Nephron progenitor cell (in vitro differentiated cells): ENCODE measurements at regions not wholly inside any gene's neighbourhood (a gene's known extent, or its start where the extent isn't known, plus 50 kb on each side); places are given as distances from the start of the nearest gene placed in this dataset.

Experiments used
- DNase-seq: peaks from one replicate; pipeline ENCODE4 v3.0.0; 2021
- H3K27ac Mint-ChIP-seq: 2 replicates; pipeline ENCODE4 v1.8.0; 2021; ENCODE audit warnings: mild to moderate bottlenecking, moderate library complexity, mixed read lengths
- H3K27me3 Mint-ChIP-seq: 2 replicates; pipeline ENCODE4 v1.8.0; 2021; ENCODE audit warnings: mild to moderate bottlenecking, low read depth, mixed read lengths; ENCODE audit not compliant: poor library complexity
- H3K36me3 Mint-ChIP-seq: 2 replicates; pipeline ENCODE4 v1.8.0; 2021; ENCODE audit warnings: low read depth, mixed read lengths
- H3K4me1 Mint-ChIP-seq: 2 replicates; pipeline ENCODE4 v1.8.0; 2021; ENCODE audit warnings: mixed read lengths
- H3K4me3 Mint-ChIP-seq: 2 replicates; pipeline ENCODE4 v1.8.0; 2021; ENCODE audit warnings: mild to moderate bottlenecking, moderate library complexity, mixed read lengths
- H3K9me3 Mint-ChIP-seq: 2 replicates; pipeline ENCODE4 v1.8.0; 2021; ENCODE audit warnings: mild to moderate bottlenecking, moderate library complexity, mixed read lengths
- TF ChIP-seq, protein P1 (sequence below): fragments of 200-600 bp; sonication (generic); IDR thresholded peaks from 2 replicates; pipeline ENCODE4 v1.5.0; 2021; ENCODE audit warnings: antibody characterized with exemption

DNA sequence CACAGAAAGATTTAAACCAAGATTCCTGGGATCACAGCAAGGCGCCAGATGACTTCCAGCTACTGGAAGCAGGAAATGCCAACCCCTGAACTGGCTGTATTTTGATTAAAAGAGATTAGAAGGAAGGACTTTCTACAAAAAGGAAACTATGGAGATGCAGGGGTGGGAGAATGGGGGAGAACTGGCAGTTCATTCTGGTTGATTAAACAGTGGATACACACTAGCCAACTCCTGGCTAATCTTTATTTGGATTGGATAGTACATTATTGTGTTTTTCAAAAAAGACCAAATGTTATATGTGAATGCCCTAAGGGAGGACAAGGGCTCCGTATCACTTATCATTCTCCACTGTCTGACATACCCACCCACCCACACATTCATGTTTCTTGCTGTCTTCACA, 93.2 kb downstream of the CDO1 start:
- DNase-seq: no peak
- TF ChIP-seq, protein P1, sequence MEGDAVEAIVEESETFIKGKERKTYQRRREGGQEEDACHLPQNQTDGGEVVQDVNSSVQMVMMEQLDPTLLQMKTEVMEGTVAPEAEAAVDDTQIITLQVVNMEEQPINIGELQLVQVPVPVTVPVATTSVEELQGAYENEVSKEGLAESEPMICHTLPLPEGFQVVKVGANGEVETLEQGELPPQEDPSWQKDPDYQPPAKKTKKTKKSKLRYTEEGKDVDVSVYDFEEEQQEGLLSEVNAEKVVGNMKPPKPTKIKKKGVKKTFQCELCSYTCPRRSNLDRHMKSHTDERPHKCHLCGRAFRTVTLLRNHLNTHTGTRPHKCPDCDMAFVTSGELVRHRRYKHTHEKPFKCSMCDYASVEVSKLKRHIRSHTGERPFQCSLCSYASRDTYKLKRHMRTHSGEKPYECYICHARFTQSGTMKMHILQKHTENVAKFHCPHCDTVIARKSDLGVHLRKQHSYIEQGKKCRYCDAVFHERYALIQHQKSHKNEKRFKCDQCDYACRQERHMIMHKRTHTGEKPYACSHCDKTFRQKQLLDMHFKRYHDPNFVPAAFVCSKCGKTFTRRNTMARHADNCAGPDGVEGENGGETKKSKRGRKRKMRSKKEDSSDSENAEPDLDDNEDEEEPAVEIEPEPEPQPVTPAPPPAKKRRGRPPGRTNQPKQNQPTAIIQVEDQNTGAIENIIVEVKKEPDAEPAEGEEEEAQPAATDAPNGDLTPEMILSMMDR: no peak
- Mint-ChIP-seq H3K36me3 (no peaks in the 10 kb centered on the region), H3K9me3 (peaks cover 4% of the 10 kb centered on the region), H3K4me3 (no peak overlapping the region), H3K27me3 (peaks cover 5% of the 10 kb centered on the region), H3K27ac (no peak overlapping the region), H3K4me1 (no peaks in the 10 kb centered on the region)

DNA sequence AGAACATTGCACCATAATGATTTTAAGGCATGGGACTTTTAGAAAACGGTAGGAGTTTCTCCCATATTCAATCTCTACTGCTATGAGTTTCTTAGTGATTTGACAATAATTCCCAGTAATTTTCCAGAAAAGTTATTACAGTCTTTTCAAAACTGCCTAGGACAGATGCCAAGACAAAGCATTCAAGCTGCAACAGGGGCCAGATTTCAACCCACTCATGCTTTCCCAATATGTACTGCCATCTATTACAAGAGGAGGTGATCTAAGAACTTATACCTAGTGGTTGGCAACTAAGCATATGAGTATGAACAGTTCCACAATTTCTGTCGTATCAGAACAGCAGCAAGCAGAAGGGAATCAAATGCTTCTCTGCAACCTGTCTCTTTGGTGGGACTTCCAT, 95.1 kb upstream of the TMED7 start:
- Mint-ChIP-seq H3K36me3 (no peaks in the 10 kb centered on the region), H3K27me3 (peaks cover 5% of the 10 kb centered on the region), H3K4me3 (no peak overlapping the region), H3K27ac (no peak overlapping the region), H3K4me1 (no peaks in the 10 kb centered on the region), H3K9me3 (peaks cover 4% of the 10 kb centered on the region)
- TF ChIP-seq, protein P1: no peak
- no peak for DNase-seq

DNA sequence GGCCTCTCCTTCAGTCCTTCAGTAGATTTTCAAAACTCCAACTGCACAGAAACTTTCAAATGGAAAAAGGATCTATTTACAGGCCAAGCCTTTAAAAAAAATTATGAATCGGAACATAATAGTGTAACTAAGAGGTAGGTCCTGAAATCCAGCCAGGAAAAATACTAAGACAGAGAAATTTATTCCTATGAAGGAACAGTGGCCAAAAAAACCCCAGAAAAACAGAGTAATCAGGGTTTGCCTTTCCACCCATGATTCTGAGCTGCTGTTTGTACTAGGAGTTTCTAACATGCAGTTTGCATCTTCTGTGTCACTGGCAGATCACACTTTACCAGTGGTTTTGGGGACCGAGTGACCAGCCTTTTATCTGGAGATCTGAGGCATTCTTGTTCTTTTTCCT, 93.1 kb upstream of the TMED7 start:
- Mint-ChIP-seq H3K27me3 (no peaks in the 10 kb centered on the region), H3K4me3 (no peak overlapping the region), H3K4me1 (no peaks in the 10 kb centered on the region), H3K9me3 (peaks cover 4% of the 10 kb centered on the region), H3K27ac (no peak overlapping the region), H3K36me3 (no peaks in the 10 kb centered on the region)
- no peak for DNase-seq
- TF ChIP-seq, protein P1: no peak

DNA sequence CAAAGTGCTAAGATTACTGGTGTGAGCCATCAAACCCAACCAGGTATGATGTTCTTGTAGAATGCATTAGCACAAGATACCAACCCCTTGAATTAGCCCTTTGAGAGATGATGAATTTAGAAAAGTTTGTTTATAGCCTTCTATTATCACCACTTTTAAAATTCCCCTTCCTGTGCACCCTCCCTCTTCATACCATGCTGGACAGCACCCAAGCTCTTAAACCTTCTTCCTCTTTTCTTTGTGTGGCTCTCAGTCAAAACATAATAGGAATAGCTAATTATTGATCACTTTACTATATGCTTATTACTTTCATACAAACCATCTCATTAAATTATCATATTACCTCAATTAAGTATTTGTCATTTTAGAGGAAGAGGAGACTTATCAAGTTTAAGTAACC, 87.6 kb upstream of the TMED7 start:
- TF ChIP-seq, protein P1: no peak
- peaks cover 6% of the 10 kb centered on the region for H3K9me3 Mint-ChIP-seq
- no peak overlapping the region for H3K27ac Mint-ChIP-seq
- peaks cover 4% of the 10 kb centered on the region for H3K27me3 Mint-ChIP-seq
- no peaks in the 10 kb centered on the region for H3K36me3 Mint-ChIP-seq
- H3K4me1 Mint-ChIP-seq: no peaks in the 10 kb centered on the region
- no peak overlapping the region for H3K4me3 Mint-ChIP-seq
- no peak for DNase-seq

DNA sequence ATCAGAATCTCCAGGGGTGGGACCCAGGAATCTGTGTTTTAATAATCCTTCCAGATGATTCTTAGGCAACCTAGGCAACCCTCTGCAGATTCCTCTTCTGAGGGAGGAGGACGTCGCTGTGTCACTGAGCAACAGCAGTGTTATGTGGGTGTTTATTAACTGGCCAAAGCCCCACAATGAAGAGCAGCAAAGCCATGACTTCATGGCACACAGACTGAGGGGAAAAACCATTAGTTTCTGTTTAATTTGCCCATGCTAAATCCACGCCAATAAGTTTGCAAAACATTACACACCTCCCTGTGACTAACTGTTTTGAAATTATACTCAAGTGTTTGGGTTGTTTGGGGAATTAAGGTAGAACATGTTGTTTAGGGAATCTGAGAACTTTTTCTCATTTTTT, 83.7 kb upstream of the TMED7 start:
- no peaks in the 10 kb centered on the region for H3K36me3 Mint-ChIP-seq
- no peak for DNase-seq
- peaks cover 4% of the 10 kb centered on the region for H3K27me3 Mint-ChIP-seq
- TF ChIP-seq, protein P1: no peak
- H3K4me3 Mint-ChIP-seq: no peak overlapping the region
- no peak overlapping the region for H3K27ac Mint-ChIP-seq
- H3K4me1 Mint-ChIP-seq: no peaks in the 10 kb centered on the region
- H3K9me3 Mint-ChIP-seq: peaks cover 6% of the 10 kb centered on the region

DNA sequence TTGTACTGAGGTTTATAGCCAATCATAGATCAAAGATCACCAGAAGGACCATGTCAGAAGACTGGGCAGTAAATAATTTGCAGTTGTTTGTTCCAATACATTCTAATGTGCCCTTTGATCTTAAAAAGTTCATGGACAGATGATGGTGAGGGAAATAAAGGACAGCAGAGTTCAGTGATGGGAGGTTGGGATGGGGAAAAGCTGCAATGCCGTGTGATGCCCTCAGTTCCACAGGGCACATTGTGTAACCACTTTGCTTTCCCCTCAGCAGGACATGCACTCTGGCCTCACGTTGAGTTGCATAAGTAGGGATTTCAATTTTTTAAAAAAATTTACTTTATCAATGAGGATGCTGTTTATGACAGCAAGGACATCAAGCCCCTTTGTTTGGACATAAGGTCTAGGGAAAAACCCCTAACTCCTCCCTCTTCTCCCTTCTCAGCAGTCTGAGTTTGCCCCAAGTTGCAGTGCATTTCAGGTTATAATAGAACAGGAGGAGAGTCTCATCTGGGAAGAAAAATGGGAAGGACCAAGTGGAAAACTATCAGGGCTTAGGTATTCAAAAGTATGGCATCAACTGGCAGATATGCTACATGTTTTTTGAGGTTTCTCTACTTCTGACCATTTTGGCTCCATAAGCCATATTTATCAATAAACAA, 83.1 kb upstream of the TMED7 start:
- H3K27ac Mint-ChIP-seq: no peak overlapping the region
- TF ChIP-seq, protein P1: no peak

More for the DNA sequence above, 83.1 kb upstream of the TMED7 start:
- Mint-ChIP-seq H3K9me3 (peaks cover 6% of the 10 kb centered on the region), H3K36me3 (no peaks in the 10 kb centered on the region), H3K4me3 (no peak overlapping the region), H3K27me3 (peaks cover 4% of the 10 kb centered on the region), H3K4me1 (no peaks in the 10 kb centered on the region)
- no peak for DNase-seq
